Fibroblast of mammary gland (primary cell): ENCODE measurements at regions not wholly inside any gene's neighbourhood (a gene's known extent, or its start where the extent isn't known, plus 50 kb on each side); places are given as distances from the start of the nearest gene placed in this dataset.
A peak's percentile ranks its signal among the peaks of the same experiment; 100 is the strongest.
"Not testable (repeated sequence)": the region's sequence is repeated elsewhere in the genome, so short reads cannot be mapped to it uniquely, and the experiment has no call there.

ENCODE experiments used
- DNase-seq: peaks from one replicate; pipeline ENCODE4 v3.0.0-alpha.2; 2010; ENCODE audit warnings: low read depth
- H3K4me3 ChIP-seq: 2 replicates; pipeline ENCODE4 v1.5.1; 2011; ENCODE audit warnings: low read depth, mild to moderate bottlenecking, low read length, moderate library complexity; ENCODE audit not compliant: control insufficient read depth
- TF ChIP-seq, protein P1 (sequence below): conservative IDR thresholded peaks from 2 replicates; pipeline ENCODE4 v1.5.1; 2011; ENCODE audit warnings: low read depth, low read length, inconsistent platforms; ENCODE audit not compliant: control insufficient read depth, insufficient read depth

DNA sequence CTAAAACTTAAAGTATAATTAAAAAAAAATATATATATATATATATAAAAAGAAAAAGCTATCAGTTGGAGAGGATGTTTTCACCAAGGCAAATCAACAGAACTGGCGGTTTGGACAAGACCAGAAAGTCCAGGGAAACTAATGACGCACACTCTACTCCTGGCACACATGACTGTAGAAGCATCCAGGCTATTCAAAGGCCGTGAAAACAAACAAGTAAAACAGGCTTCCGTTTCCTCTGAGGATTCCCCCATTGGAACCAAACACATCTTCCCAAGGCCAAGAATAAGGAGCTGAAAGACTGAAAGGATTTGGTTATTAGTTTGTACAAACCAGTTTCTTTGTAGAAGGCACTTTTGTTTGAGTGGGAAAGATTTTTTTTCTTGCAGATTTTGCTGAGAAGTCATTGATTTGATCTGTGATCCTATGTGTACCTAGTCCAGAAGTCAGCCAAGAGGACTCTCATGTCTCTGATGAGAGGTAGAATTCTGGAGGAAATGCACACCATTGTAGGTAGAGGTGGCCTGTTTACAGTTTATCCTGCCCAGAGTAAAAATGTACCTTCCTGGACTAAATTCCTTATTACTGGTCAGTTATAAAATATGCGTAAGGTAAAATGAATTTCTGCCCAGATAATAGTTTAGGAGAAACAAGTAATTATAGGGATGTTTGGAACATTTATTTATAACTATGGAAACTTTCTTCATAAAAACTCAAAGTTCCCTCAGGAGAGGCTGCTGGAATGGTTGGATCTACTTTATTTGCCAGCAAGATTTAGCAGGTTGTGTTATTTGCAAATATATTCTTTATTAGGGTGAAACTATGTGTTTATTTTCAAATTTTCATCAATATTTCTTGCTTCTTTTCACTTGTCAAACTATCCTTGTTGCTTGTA lies 66.5 kb downstream of the DMP1 start:
- peak; percentile 79 for DNase-seq
- TF ChIP-seq, protein P1, sequence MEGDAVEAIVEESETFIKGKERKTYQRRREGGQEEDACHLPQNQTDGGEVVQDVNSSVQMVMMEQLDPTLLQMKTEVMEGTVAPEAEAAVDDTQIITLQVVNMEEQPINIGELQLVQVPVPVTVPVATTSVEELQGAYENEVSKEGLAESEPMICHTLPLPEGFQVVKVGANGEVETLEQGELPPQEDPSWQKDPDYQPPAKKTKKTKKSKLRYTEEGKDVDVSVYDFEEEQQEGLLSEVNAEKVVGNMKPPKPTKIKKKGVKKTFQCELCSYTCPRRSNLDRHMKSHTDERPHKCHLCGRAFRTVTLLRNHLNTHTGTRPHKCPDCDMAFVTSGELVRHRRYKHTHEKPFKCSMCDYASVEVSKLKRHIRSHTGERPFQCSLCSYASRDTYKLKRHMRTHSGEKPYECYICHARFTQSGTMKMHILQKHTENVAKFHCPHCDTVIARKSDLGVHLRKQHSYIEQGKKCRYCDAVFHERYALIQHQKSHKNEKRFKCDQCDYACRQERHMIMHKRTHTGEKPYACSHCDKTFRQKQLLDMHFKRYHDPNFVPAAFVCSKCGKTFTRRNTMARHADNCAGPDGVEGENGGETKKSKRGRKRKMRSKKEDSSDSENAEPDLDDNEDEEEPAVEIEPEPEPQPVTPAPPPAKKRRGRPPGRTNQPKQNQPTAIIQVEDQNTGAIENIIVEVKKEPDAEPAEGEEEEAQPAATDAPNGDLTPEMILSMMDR = no peak
- no peak overlapping the region for H3K4me3 ChIP-seq

DNA sequence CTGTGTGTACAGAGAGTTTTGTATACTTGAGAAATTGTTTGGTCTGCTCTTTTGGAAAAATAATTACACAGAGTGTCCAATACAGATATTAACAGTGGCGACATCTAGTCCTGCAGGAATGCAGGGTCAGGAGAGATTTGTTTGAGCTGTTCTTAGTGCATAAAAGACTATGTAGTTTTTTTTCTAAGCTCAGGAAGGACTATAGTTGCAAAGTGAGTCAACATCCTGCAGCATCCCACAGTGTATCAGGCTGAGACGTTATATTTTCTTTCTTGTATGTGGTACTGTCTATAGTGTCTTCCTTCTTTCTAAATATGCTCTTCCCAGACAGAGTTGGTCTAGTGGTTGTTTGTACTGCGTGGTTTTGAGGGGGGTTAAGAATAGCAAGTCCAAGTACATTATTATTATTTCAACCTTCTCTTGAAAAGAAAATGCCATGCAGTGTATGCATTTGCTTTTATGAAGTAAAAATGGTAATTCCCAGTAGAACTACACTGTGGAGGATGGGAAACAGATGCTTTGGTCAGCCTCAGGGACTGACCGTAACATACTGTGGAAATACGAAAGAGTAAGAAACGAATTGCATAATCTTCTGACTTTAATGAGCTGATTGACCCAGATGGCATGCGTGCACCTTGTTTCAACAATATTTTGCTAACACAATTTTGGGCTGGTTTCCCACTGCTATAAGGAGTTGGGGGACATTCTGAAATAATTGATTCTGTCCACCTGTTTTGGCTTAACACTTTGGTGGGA lies 67.4 kb downstream of the DMP1 start:
- peak; percentile 65 for DNase-seq

DNA sequence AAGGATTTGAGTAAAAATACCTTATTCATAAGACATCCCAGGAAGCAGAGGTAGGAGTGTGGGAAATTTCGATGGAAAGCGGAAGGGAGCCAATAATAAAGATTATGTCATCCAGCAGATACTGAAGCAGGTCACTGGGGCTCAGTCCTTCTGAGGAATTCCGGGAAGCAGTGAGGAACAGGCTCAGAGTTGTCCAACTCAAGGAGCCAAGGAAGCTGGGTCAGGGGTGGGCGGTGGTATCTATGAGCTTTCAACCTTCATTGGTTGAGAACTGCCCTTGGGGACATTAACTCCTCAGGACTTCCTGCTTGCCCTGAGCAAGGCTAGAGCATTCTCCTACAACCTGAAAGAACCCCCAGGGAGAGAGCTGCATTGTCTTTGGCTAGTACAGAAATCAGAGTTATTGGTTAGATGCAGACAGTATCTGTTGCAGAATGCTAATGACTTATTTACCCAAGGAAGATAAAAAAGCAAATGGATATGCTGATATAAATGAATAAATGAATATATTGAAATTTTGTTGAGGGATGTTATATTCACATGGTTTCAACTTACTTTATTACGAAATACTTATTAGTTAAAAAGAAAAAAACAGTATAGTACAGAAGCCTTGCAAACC lies 68.2 kb downstream of the DMP1 start:
- no peak overlapping the region for H3K4me3 ChIP-seq
- peak; percentile 15 for DNase-seq
- TF ChIP-seq, protein P1 = no peak

More for the DNA sequence above, 67.4 kb downstream of the DMP1 start:
- TF ChIP-seq, protein P1 = no peak
- H3K4me3 ChIP-seq = no peak overlapping the region

DNA sequence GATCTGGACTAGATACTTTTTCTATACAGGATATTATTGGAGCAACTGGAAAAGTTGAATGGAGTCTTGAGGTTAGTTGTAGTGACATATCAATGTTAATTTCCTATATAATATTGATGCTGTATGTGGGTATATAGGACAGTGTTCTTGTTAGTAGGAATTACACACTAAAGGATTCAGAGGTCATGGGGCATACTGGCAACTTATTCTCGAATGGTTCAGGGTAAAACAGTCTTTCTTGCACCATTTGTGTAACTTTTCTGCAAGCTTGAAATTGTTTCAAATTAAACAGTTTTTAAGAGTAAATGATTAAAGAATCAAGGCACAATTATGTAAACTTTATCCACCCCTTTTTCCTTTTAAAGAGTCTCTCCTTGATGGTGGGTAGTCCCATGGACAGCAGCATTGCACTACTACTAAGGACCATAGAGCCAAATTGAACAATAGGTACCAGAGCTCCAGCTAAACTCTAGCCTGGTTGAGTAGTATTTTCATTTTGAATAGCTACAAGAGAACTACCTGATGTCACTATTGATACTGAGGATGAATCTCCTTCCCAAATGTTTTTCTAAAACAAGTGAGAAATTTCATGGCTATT lies 70.1 kb downstream of the DMP1 start:
- DNase-seq = no peak
- TF ChIP-seq, protein P1 = no peak
- no peak overlapping the region for H3K4me3 ChIP-seq

DNA sequence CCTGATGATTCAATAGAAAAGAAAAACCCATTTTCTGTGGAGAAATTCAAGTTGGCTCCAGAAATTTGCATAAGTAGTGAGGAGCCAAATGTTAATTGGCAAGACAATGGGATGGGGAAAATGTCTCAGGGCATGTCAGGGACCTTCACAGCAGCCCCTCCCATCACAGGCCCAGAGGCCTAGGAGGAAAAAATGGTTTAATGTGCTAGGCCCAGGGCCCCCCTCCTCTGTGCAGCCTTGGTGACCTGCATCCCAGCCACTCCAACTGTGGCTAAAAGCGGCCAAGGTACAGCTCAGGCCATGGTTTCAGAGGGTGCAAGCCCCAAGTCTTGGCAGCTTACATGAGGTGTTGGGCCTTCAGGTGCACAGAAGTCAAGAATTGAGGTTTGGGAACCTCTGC lies 74.1 kb upstream of the IBSP start:
- H3K4me3 ChIP-seq, DNase-seq: not testable (repeated sequence)

DNA sequence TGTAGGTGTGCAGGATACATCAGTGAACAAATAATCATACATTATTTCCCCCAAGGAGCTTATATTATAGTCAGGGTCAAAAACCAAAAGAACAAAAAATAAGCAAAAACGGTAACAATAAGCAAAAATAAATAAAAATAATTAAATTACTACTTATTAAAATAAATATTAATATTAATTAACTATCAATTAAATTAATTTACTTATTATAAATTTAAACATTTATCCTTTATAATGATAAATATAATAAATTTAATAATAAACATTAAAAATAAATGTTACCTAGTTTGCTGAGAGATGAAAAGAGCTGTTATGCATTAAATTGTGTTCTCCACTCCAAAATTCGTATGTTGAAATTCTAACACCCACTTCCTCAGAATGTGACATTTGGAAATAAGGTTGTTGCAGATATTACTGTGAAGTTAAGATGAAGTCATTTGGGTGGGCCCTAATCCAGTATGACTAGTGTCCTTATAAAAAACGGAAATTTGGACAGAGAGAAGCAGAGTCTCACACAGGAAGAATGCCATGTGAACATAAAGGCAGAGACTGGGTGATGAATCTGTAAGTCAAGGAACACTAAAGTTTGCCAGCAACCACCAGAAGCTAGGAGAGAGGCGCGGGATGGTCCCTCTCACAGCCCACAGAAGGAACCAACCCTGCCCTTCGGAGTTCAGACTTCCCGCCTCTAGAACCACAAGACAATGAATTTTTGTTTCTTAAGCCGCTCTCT lies 67.2 kb upstream of the IBSP start:
- no peak overlapping the region for H3K4me3 ChIP-seq
- TF ChIP-seq, protein P1 = no peak
- DNase-seq = peak; percentile 87
